ENCODE measurements at regions not wholly inside any gene's neighbourhood (a gene's known extent, or its start where the extent isn't known, plus 50 kb on each side); places are given as distances from the start of the nearest gene placed in this dataset.

DNA sequence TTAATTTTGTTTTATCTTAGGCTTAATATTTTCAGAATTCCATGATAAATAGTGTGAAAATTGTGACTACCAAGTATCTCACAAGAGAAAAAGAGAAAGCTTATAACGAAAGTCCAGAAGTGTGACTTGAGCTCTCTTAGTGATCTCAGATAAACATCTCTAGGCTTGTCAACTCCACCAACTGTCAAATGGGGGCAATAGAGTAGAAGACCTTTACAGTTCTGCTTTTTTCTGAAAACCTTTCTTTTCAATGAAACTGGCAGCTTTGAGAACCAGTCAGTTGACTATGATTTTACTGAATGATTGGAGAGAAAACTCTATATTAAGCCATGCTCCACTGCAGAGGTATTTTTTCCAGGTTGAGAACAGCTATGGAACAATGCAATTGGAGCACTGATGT is 119.2 kb upstream of the TP63 start:
- TF ChIP-seq, protein P1, sequence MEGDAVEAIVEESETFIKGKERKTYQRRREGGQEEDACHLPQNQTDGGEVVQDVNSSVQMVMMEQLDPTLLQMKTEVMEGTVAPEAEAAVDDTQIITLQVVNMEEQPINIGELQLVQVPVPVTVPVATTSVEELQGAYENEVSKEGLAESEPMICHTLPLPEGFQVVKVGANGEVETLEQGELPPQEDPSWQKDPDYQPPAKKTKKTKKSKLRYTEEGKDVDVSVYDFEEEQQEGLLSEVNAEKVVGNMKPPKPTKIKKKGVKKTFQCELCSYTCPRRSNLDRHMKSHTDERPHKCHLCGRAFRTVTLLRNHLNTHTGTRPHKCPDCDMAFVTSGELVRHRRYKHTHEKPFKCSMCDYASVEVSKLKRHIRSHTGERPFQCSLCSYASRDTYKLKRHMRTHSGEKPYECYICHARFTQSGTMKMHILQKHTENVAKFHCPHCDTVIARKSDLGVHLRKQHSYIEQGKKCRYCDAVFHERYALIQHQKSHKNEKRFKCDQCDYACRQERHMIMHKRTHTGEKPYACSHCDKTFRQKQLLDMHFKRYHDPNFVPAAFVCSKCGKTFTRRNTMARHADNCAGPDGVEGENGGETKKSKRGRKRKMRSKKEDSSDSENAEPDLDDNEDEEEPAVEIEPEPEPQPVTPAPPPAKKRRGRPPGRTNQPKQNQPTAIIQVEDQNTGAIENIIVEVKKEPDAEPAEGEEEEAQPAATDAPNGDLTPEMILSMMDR (IDR thresholded peaks at IDR 0.05; ENCODE audit: insufficient read depth, low read length): no peak
- TF ChIP-seq, protein P2, sequence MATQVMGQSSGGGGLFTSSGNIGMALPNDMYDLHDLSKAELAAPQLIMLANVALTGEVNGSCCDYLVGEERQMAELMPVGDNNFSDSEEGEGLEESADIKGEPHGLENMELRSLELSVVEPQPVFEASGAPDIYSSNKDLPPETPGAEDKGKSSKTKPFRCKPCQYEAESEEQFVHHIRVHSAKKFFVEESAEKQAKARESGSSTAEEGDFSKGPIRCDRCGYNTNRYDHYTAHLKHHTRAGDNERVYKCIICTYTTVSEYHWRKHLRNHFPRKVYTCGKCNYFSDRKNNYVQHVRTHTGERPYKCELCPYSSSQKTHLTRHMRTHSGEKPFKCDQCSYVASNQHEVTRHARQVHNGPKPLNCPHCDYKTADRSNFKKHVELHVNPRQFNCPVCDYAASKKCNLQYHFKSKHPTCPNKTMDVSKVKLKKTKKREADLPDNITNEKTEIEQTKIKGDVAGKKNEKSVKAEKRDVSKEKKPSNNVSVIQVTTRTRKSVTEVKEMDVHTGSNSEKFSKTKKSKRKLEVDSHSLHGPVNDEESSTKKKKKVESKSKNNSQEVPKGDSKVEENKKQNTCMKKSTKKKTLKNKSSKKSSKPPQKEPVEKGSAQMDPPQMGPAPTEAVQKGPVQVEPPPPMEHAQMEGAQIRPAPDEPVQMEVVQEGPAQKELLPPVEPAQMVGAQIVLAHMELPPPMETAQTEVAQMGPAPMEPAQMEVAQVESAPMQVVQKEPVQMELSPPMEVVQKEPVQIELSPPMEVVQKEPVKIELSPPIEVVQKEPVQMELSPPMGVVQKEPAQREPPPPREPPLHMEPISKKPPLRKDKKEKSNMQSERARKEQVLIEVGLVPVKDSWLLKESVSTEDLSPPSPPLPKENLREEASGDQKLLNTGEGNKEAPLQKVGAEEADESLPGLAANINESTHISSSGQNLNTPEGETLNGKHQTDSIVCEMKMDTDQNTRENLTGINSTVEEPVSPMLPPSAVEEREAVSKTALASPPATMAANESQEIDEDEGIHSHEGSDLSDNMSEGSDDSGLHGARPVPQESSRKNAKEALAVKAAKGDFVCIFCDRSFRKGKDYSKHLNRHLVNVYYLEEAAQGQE (IDR thresholded peaks at IDR 0.05; ENCODE audit: insufficient replicate concordance, low read depth): no peak

Data from HL-60 (cell line).